Activated T-cell treated with anti-CD3 and anti-CD28 coated beads, Interleukin-2, amount 50 U/mL, for 72 hours (primary cell): ENCODE measurements at regions not wholly inside any gene's neighbourhood (a gene's known extent, or its start where the extent isn't known, plus 50 kb on each side); places are given as distances from the start of the nearest gene placed in this dataset.

Experiments used
- ATAC-seq, 2 donors: fragments of 150-1000 bp; cut with Tn5 transposase; replicated peaks in 1 of 2; 2 replicates each; pipeline ENCODE4 v1.10.0; 2021; ENCODE audit warnings: moderate library complexity in 2 of 2, mild to moderate bottlenecking in 1 of 2
- DNase-seq, 2 donors: peaks; one replicate each; pipeline ENCODE4 v3.0.0; 2021 to 2022; ENCODE audit warnings: mixed read lengths in 1 of 2
- H3K27ac Mint-ChIP-seq: one replicate; pipeline ENCODE4 v1.8.0; 2022; ENCODE audit warnings: mild to moderate bottlenecking, moderate library complexity, mixed read lengths
- H3K27me3 Mint-ChIP-seq: one replicate; pipeline ENCODE4 v1.8.0; 2022; ENCODE audit warnings: low read depth, mixed read lengths
- H3K36me3 Mint-ChIP-seq, 2 donors: one replicate each; pipeline ENCODE4 v1.8.0; 2022; ENCODE audit warnings: mixed read lengths in 2 of 2, mild to moderate bottlenecking in 1 of 2; ENCODE audit not compliant: insufficient read depth in 2 of 2
- H3K4me1 Mint-ChIP-seq: one replicate; pipeline ENCODE4 v1.8.0; 2022; ENCODE audit warnings: low read depth, mixed read lengths
- H3K4me3 Mint-ChIP-seq, 2 donors: one replicate each; pipeline ENCODE4 v1.8.0; 2022; ENCODE audit warnings: mild to moderate bottlenecking in 2 of 2, mixed read lengths in 2 of 2, moderate library complexity in 2 of 2
- H3K9me3 Mint-ChIP-seq, 2 donors: one replicate each; pipeline ENCODE4 v1.8.0; 2022; ENCODE audit warnings: mixed read lengths in 2 of 2

DNA sequence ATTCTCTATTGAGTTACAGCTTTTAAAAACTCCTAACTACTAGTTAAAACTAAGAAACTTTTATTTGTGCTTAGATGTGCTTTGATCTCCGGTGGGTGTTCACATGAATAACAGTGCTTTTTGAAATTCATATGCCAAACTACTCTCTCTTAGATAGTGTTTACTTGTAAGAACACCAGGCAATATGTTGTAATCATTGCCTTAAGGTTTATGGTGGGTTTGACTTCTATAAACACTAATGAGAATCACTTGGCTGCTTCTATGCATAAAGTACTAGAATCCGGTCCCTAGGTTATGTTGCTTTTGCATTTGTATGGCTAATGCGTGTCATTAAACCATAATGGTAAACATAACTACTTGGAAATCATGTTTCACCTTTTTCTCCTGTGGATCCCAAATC is 203.9 kb upstream of the VSTM2A start:
- DNase-seq = no peak
- Mint-ChIP-seq H3K4me3 (no peak overlapping the region), H3K4me1 (no peaks in the 10 kb centered on the region), H3K9me3 (peaks cover 9% of the 10 kb centered on the region in 2 donors), H3K27me3 (no peaks in the 10 kb centered on the region), H3K27ac (no peak overlapping the region), H3K36me3 (no peaks in the 10 kb centered on the region)
- no peak for ATAC-seq

DNA sequence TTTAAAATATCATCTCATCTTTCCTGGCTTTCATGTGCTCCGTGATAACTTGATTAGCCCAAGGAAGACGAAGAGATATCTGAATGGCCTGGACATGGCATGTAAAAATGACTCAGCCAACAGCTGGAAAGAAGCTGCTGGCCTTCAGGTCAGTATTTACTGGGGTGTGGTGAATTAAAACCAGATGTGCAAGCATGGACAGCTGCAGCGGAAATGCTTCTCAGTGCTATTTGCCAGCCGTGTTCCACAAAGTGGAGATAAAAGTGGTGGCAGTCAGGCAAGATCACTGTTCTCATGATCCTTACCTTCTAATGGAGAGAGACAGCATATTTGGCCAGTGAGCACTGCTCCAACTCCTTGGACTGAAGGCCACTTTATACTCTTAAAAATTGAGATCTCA is 203.1 kb upstream of the VSTM2A start:
- Mint-ChIP-seq H3K9me3 (peaks cover 14 to 17% of the 10 kb centered on the region in 2 donors), H3K4me1 (no peaks in the 10 kb centered on the region), H3K4me3 (no peak overlapping the region), H3K27me3 (no peaks in the 10 kb centered on the region), H3K27ac (no peak overlapping the region), H3K36me3 (no peaks in the 10 kb centered on the region)
- ATAC-seq = no peak
- no peak for DNase-seq

DNA sequence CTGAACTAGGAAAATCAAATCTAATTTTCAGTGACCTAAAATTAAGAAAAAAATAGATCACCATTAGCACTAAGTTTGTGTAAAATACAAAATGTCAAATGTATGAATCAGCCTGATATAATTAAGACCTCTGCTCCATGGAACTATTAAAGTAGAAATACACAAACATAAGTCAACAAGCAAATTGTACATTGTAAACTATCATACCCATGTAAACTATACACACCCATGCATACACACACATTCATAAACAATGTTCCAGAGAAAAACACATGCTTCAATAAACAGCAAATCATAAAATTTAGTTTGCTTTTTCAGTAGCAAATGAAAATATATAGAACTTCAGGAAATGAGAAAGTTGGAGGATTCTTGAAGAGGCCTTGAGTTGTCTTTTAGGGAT is 199.7 kb upstream of the VSTM2A start:
- Mint-ChIP-seq H3K27me3 (no peaks in the 10 kb centered on the region), H3K4me3 (no peak overlapping the region), H3K36me3 (no peaks in the 10 kb centered on the region), H3K27ac (no peak overlapping the region), H3K9me3 (peaks cover 6 to 15% of the 10 kb centered on the region in 2 donors), H3K4me1 (no peaks in the 10 kb centered on the region)
- ATAC-seq = no peak
- DNase-seq = no peak

DNA sequence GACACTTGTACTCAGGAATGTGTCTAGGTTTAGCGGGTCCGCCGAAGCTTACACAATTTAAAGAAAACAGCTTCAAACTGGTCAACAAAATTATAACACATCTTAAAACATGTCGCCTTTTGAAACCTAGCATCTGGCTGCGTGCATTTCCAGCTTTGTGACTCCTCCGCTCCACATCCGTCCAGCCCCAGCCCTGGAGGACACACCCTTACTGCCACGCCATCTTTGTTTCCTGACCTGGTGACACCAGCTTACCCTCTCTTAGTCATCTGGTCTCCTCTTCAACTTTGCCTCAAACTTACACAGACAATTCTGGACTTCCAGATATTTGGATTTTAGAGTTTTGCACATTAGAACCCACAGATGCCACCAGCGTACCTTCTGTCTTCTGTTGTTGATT is 198.7 kb upstream of the VSTM2A start:
- H3K9me3 Mint-ChIP-seq = peaks cover 13 to 24% of the 10 kb centered on the region in 2 donors
- no peaks in the 10 kb centered on the region for H3K27me3 Mint-ChIP-seq
- no peak overlapping the region for H3K4me3 Mint-ChIP-seq
- H3K36me3 Mint-ChIP-seq = peaks cover 0 to 4% of the 10 kb centered on the region in 2 donors
- no peak for ATAC-seq
- no peak overlapping the region for H3K27ac Mint-ChIP-seq
- no peak for DNase-seq
- H3K4me1 Mint-ChIP-seq = no peaks in the 10 kb centered on the region

DNA sequence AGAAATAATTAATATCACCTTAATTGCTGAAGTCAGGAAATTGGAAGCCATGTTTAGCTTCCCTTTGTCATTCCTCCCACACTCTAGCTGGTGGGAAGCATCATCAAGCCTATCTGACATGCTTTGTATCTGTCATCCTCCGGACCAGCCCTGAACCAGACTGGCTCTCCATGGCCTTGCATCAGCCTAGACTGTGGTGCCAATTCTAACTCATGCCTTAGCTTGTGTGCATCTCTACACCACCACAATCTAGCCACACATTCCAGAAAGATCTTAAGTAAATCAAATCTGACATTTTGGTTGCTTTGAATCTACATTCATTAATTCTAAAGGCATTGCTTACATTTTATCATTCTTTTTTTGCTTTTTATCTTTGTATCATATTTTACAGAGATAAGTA is 196.4 kb upstream of the VSTM2A start:
- Mint-ChIP-seq H3K4me1 (no peaks in the 10 kb centered on the region), H3K4me3 (no peak overlapping the region), H3K9me3 (peaks cover 13 to 27% of the 10 kb centered on the region in 2 donors), H3K27me3 (no peaks in the 10 kb centered on the region), H3K36me3 (peaks cover 0 to 5% of the 10 kb centered on the region in 2 donors), H3K27ac (no peak overlapping the region)
- DNase-seq (no peak), ATAC-seq (no peak)

DNA sequence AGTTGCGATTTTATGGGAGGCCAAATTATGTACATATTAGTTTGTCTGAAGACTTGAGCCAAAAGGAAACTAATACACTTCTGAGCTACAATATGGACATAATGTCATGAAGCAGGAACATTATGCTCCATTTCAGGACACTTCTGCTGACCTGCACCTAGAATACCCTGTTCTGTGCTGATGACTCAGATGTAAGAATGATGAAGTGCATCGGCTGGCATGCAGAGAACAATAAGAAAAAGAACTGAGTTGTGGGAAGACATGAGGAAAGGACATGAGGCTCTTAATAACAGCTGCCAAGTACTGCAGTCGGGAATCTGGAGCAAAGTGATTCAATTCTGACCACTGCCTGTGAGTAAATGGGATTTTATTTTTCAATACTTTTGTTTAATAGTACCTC is 192.9 kb upstream of the VSTM2A start:
- no peaks in the 10 kb centered on the region for H3K27me3 Mint-ChIP-seq
- no peaks in the 10 kb centered on the region for H3K4me1 Mint-ChIP-seq
- no peak for ATAC-seq
- no peak overlapping the region for H3K27ac Mint-ChIP-seq
- peaks cover 0 to 5% of the 10 kb centered on the region in 2 donors for H3K36me3 Mint-ChIP-seq
- H3K9me3 Mint-ChIP-seq = peaks cover 10 to 21% of the 10 kb centered on the region in 2 donors
- no peak for DNase-seq
- H3K4me3 Mint-ChIP-seq = no peak overlapping the region

DNA sequence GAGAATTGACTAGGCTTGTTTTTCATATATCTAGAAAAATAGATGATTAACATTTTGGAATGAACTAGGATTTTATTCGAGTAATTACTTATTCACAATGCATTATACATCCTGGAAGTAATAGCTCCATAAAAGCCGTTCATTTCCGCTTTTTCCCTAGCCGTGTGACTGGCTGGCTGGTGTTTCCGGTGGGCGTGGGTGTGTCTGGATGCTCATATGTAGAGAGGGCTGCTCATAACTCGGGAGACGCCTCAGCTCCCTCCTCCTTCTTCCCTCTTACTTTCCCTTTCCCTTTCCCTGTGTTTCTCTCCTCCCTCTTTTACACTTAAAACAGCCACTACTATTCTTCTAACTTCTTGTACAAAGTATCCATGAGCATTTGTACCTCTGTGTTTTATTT is 187.7 kb upstream of the VSTM2A start:
- Mint-ChIP-seq H3K4me1 (no peaks in the 10 kb centered on the region), H3K4me3 (no peak overlapping the region), H3K36me3 (peaks cover 0 to 1% of the 10 kb centered on the region in 2 donors), H3K27ac (no peak overlapping the region), H3K9me3 (peaks cover 7 to 10% of the 10 kb centered on the region in 2 donors), H3K27me3 (no peaks in the 10 kb centered on the region)
- DNase-seq (no peak), ATAC-seq (no peak)

DNA sequence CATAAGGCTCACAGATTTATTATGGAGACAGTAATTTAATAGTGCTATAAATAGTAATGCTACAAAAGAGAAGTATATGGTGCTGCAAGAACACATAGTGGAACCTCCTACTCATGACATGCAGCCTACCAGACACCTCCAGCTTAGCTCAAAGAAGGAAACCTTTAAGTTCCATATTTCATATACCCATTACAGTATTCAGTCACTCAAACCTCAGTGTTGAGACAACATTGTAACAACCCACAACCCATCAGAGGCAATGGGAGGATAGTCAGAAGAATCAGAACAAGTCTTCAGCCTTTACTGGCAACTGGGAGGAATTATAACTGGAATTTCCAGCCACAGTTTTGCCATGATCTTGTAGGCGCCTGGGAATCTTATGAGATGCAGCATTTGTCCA is 186.3 kb upstream of the VSTM2A start:
- no peak for ATAC-seq
- Mint-ChIP-seq H3K36me3 (no peaks in the 10 kb centered on the region), H3K27ac (no peak overlapping the region), H3K27me3 (no peaks in the 10 kb centered on the region), H3K4me3 (no peak overlapping the region), H3K9me3 (peaks cover 11 to 12% of the 10 kb centered on the region in 2 donors), H3K4me1 (no peaks in the 10 kb centered on the region)
- DNase-seq = no peak

DNA sequence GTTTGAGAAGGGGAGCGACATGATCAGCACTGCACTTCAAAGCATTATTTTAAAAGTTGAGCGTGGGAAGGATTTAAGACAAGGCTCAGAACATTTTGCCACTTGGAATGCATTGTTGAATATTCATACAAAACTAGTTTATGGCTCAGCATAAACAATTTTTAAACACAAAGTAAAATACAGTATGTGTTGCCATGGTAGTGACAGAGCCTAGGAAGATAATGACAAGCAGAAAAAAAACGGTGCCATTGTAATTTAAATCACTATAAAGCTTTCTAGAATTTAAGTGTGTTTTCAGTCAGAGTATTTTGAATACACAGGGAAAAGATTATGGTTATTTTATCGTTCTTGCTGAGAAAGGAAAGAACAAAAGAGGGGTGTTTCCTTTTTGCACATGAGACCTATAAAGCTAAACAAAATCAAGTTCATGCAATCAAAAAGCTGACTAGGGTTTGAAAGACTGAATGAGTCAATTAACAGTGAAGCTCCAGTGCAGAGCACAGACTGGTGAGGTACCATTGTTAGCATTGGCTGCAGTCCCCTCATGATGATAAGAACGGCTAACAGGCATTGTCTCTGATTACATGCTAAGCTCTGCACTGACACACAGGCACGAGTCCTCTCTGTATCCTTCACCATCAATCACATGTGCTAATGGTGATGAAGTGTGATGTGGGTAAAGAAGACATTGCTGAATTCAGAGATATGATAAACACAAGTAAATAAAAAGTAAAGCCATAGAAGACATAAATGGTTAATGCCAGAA is 181.9 kb upstream of the VSTM2A start:
- Mint-ChIP-seq H3K9me3 (peaks cover 14 to 17% of the 10 kb centered on the region in 2 donors), H3K4me3 (no peak overlapping the region), H3K27me3 (no peaks in the 10 kb centered on the region), H3K4me1 (no peaks in the 10 kb centered on the region), H3K27ac (no peak overlapping the region), H3K36me3 (no peaks in the 10 kb centered on the region)
- no peak for ATAC-seq
- no peak for DNase-seq

DNA sequence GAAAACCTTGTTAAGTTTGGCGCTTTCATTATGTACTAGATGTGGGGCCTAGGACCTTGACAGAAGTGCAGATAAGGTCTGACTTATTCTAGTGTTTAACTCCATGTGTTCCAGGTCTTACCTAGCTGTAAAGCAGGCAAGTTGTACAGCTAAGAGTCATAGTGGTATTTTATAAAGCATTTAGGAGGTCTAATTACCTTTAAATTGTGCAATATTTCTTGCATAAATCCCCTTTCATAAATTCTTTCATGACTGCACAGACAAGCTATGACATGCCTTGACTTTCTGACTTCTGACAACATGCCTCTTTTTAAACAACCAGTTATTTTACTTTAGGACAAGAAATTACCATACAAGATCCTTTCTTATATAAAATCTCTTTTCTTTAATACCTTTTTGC is 151.6 kb upstream of the VSTM2A start:
- H3K4me3 Mint-ChIP-seq = no peak overlapping the region
- no peak overlapping the region for H3K27ac Mint-ChIP-seq
- H3K27me3 Mint-ChIP-seq = no peaks in the 10 kb centered on the region
- peaks cover 5% of the 10 kb centered on the region in 2 donors for H3K9me3 Mint-ChIP-seq
- ATAC-seq = no peak
- H3K36me3 Mint-ChIP-seq = no peaks in the 10 kb centered on the region
- DNase-seq = no peak
- H3K4me1 Mint-ChIP-seq = no peaks in the 10 kb centered on the region

DNA sequence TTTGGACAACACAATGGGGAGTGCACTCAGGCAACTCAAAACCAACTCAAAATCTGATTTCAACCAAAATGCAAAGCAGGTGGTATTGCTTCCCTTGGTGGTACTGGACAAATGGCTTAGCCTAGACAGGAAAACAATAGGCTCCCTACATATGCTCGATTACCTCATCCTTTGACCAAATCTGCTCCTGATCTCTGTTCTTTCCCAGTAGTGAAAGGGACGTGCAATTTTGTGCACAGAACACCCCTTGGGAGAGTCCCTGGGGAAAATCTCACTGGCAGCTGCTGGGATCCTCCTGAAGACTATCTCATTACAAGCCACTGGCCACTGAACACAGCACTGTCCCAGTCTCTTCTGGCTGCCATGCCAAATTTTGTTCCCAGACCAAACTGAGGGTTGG is 149.2 kb upstream of the VSTM2A start:
- ATAC-seq (no peak), DNase-seq (no peak)
- Mint-ChIP-seq H3K9me3 (peaks cover 3 to 4% of the 10 kb centered on the region in 2 donors), H3K27ac (no peak overlapping the region), H3K36me3 (no peaks in the 10 kb centered on the region), H3K4me1 (no peaks in the 10 kb centered on the region), H3K27me3 (no peaks in the 10 kb centered on the region), H3K4me3 (no peak overlapping the region)

DNA sequence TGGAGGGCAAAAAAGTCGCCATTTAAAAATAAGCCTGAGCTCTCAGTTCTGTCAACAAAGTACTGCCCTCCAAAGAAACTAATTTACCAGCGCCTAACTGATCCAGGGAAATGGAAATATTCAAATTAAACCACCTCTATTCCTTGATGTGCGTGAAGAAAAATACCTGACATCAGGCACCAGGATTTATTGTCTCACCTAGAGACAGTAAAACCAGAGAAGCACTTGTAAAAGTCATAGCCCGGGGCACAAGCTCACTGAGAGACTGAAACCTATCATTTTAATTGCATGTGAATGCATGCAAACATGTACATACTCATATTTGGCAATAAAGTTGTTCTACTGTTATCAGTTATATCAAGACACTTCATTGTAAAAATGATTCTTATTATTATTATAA is 147.3 kb upstream of the VSTM2A start:
- H3K4me3 Mint-ChIP-seq = no peak overlapping the region
- H3K27me3 Mint-ChIP-seq = no peaks in the 10 kb centered on the region
- ATAC-seq (peak in 1 of 2 donors; percentile 37), DNase-seq (no peak)
- H3K9me3 Mint-ChIP-seq = peaks cover 4 to 6% of the 10 kb centered on the region in 2 donors
- no peak overlapping the region for H3K27ac Mint-ChIP-seq
- no peaks in the 10 kb centered on the region for H3K36me3 Mint-ChIP-seq
- no peaks in the 10 kb centered on the region for H3K4me1 Mint-ChIP-seq

DNA sequence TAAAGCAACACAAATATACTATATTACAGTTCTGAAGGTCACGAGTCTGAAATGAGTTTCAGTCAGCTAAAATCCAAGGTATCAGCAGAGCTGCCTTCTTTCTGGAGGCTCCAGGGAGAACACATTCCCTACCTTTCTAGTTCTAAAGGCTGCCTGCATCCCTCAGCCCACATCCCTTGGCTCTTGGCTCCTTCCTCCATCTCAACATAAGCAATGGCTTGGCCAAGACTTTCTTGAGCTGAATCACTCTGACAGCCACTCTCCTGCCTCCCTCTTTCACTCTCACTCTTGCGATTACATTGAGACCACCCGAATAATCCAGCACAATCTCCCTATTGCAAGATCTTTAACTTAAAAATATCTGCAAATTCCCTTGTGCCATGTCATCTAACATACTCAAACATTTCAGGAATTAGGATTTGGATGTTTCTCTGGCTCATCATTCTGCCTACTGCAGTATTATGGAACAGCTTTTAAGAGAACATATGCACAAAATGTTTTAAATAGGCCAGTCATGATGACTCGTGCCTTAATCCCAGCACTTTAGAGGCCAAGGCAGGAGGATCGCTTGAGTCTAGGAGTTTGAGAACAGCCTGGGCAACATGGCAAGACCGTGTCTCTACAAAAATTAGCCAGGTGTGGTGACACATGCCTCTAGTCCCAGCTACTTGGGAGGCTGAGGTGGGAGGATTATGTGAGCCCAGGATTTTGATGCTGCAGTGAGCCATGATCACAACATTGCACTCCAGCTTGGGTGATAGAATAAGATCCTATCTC is 144.2 kb upstream of the VSTM2A start:
- ATAC-seq = peak; percentile 44 to 56

More for the DNA sequence above, 144.2 kb upstream of the VSTM2A start:
- Mint-ChIP-seq H3K4me1 (no peaks in the 10 kb centered on the region), H3K36me3 (no peaks in the 10 kb centered on the region), H3K9me3 (peaks cover 6 to 8% of the 10 kb centered on the region in 2 donors), H3K4me3 (no peak overlapping the region), H3K27ac (no peak overlapping the region), H3K27me3 (no peaks in the 10 kb centered on the region)
- no peak for DNase-seq
